GM04504 (cell line): ENCODE measurements at regions not wholly inside any gene's neighbourhood (a gene's known extent, or its start where the extent isn't known, plus 50 kb on each side); places are given as distances from the start of the nearest gene placed in this dataset.
"Not testable (repeated sequence)": the region's sequence is repeated elsewhere in the genome, so short reads cannot be mapped to it uniquely, and the experiment has no call there.

Experiments
- DNase-seq: peaks from one replicate; pipeline ENCODE4 v3.0.0-alpha.2; 2012; ENCODE audit warnings: low read depth

GRCh38 chr2:52542297-52542696 lies 1225.3 kb upstream of the CHAC2 start:
- DNase-seq = no peak

GRCh38 chr2:52539026-52539970 lies 1228.3 kb upstream of the CHAC2 start:
- no peak for DNase-seq

GRCh38 chr2:52537588-52537987 lies 1230.0 kb upstream of the CHAC2 start:
- DNase-seq = no peak

- DNase-seq = no peak
Measured at GRCh38 chr2:52536929-52537460, 1230.6 kb upstream of the CHAC2 start.

- no peak for DNase-seq
Measured at GRCh38 chr2:52532956-52533355, 1234.6 kb upstream of the CHAC2 start.

- no peak for DNase-seq
Measured at GRCh38 chr2:52526735-52527134, 1240.9 kb upstream of the CHAC2 start.

- no peak for DNase-seq
Measured at GRCh38 chr2:52520644-52521043, 1247.0 kb upstream of the CHAC2 start.

- no peak for DNase-seq
Measured at GRCh38 chr2:52518678-52519077, 1248.9 kb upstream of the CHAC2 start.

GRCh38 chr2:52512760-52513159 lies 1254.8 kb upstream of the CHAC2 start:
- no peak for DNase-seq

- DNase-seq = no peak
Measured at GRCh38 chr2:52510432-52510831, 1257.2 kb upstream of the CHAC2 start.

- DNase-seq = no peak
Measured at GRCh38 chr2:52502476-52502860, 1265.1 kb upstream of the CHAC2 start.

- no peak for DNase-seq
Measured at GRCh38 chr2:52501715-52502475, 1265.7 kb upstream of the CHAC2 start.

- no peak for DNase-seq
Measured at GRCh38 chr2:52500561-52500960, 1267.0 kb upstream of the CHAC2 start.

GRCh38 chr2:52498077-52498750 lies 1269.4 kb upstream of the CHAC2 start:
- no peak for DNase-seq

GRCh38 chr2:52495816-52496215 lies 1271.8 kb upstream of the CHAC2 start:
- no peak for DNase-seq

- DNase-seq = no peak
Measured at GRCh38 chr2:52477166-52477565, 1290.4 kb upstream of the CHAC2 start.

GRCh38 chr2:52475590-52475989 lies 1292.0 kb upstream of the CHAC2 start:
- no peak for DNase-seq

- DNase-seq = no peak
Measured at GRCh38 chr2:52474091-52474490, 1293.5 kb upstream of the CHAC2 start.

- no peak for DNase-seq
Measured at GRCh38 chr2:52473526-52473925, 1294.1 kb upstream of the CHAC2 start.

GRCh38 chr2:52470457-52470856 lies 1297.1 kb upstream of the CHAC2 start:
- not testable (repeated sequence) for DNase-seq

GRCh38 chr2:52467189-52467588 lies 1300.4 kb upstream of the CHAC2 start:
- no peak for DNase-seq

GRCh38 chr2:52465287-52465686 lies 1302.3 kb upstream of the CHAC2 start:
- DNase-seq = no peak
